ENCODE measurements at regions not wholly inside any gene's neighbourhood (a gene's known extent, or its start where the extent isn't known, plus 50 kb on each side); places are given as distances from the start of the nearest gene placed in this dataset.

GRCh38 chr13:59490651-59491050, 673.1 kb downstream of the DIAPH3 start:
- peaks cover 10% of the 10 kb centered on the region for H3K4me1 Mint-ChIP-seq (ENCODE audit: low read depth, unreplicated experiment)
- Histone ChIP-seq H3K4me2 (ENCODE audit: low read length) (no peak overlapping the region), H3K4me1 (ENCODE audit: insufficient read depth, low read length) (peaks cover 15% of the 10 kb centered on the region), H3K27ac (ENCODE audit: low read depth, low read length) (no peak overlapping the region), H3K9ac (ENCODE audit: low read length) (no peak overlapping the region), H3K36me3 (ENCODE audit: insufficient read depth, low read length) (no peaks in the 10 kb centered on the region), H3K9me3 (ENCODE audit: insufficient read depth, low read depth, low read length) (no peaks in the 10 kb centered on the region), H4K20me1 (ENCODE audit: insufficient read depth, low read length) (no peaks in the 10 kb centered on the region), H3K27me3 (ENCODE audit: insufficient read depth, low read length) (peaks cover 9% of the 10 kb centered on the region), H3K79me2 (ENCODE audit: insufficient read depth, low read length) (no peaks in the 10 kb centered on the region), H3K4me3 (ENCODE audit: insufficient read depth, low read depth, low read length) (no peak overlapping the region), H2AFZ (ENCODE audit: low read depth, low read length) (no peak overlapping the region)
- no peaks in the 10 kb centered on the region for H3K27me3 Mint-ChIP-seq (ENCODE audit: low read depth, unreplicated experiment)
- DNase-seq (ENCODE audit: low read depth) = no peak
- H3K27ac Mint-ChIP-seq (ENCODE audit: unreplicated experiment) = no peak overlapping the region
- FAIRE-seq = no peak
- TF ChIP-seq CTCF (IDR thresholded peaks at IDR 0.05; ENCODE audit: insufficient read depth, low read depth, low read length) (no peak), EZH2 (IDR thresholded peaks at IDR 0.05; ENCODE audit: insufficient read depth, low read length) (no peak)
- no peaks in the 10 kb centered on the region for H3K9me3 Mint-ChIP-seq (ENCODE audit: unreplicated experiment)
- no peak overlapping the region for H3K4me3 Mint-ChIP-seq (ENCODE audit: unreplicated experiment)
- no peaks in the 10 kb centered on the region for H3K36me3 Mint-ChIP-seq (ENCODE audit: low read depth, unreplicated experiment)

GRCh38 chr13:59492030-59492636, 671.6 kb downstream of the DIAPH3 start:
- Histone ChIP-seq H3K4me1 (ENCODE audit: insufficient read depth, low read length) (peaks cover 15% of the 10 kb centered on the region), H3K36me3 (ENCODE audit: insufficient read depth, low read length) (no peaks in the 10 kb centered on the region), H2AFZ (ENCODE audit: low read depth, low read length) (no peak overlapping the region), H3K79me2 (ENCODE audit: insufficient read depth, low read length) (no peaks in the 10 kb centered on the region), H3K27ac (ENCODE audit: low read depth, low read length) (no peak overlapping the region), H3K4me2 (ENCODE audit: low read length) (no peak overlapping the region), H3K9ac (ENCODE audit: low read length) (no peak overlapping the region), H3K4me3 (ENCODE audit: insufficient read depth, low read depth, low read length) (no peak overlapping the region), H3K27me3 (ENCODE audit: insufficient read depth, low read length) (peaks cover 22% of the 10 kb centered on the region), H3K9me3 (ENCODE audit: insufficient read depth, low read depth, low read length) (no peaks in the 10 kb centered on the region), H4K20me1 (ENCODE audit: insufficient read depth, low read length) (no peaks in the 10 kb centered on the region)
- TF ChIP-seq CTCF (IDR thresholded peaks at IDR 0.05; ENCODE audit: insufficient read depth, low read depth, low read length) (no peak), EZH2 (IDR thresholded peaks at IDR 0.05; ENCODE audit: insufficient read depth, low read length) (no peak)
- H3K9me3 Mint-ChIP-seq (ENCODE audit: unreplicated experiment) = no peaks in the 10 kb centered on the region
- no peak overlapping the region for H3K4me3 Mint-ChIP-seq (ENCODE audit: unreplicated experiment)
- DNase-seq (ENCODE audit: low read depth) (no peak), FAIRE-seq (no peak)
- no peaks in the 10 kb centered on the region for H3K27me3 Mint-ChIP-seq (ENCODE audit: low read depth, unreplicated experiment)
- H3K36me3 Mint-ChIP-seq (ENCODE audit: low read depth, unreplicated experiment) = no peaks in the 10 kb centered on the region
- H3K4me1 Mint-ChIP-seq (ENCODE audit: low read depth, unreplicated experiment) = peaks cover 10% of the 10 kb centered on the region
- no peak overlapping the region for H3K27ac Mint-ChIP-seq (ENCODE audit: unreplicated experiment)

DNA sequence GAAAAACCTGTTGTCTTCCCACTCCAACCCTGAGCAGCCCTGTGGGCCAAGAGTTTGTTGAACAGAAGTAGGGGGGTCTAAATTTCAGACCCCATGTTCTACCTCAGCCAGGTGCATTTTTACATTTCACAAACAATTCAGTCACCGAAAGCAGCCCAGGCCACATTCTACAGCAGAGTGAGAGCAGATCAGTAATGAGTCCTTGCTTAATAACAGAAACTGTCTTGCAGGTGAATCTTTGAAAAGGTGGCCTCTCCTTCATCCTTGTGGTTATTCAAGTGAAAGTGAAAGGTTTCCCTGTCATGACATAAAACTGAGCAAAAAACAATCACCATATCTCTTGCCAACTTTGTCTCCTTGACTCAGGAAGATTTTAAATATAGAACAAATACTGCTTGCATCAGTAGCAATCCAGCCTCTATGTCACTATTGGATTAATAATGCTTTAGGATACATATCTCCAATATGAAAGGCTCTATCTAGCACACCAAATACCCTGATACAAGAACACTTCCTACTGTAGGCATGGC, 670.2 kb downstream of the DIAPH3 start:
- H3K9ac ChIP-seq (ENCODE audit: low read length) = no peak overlapping the region
- Mint-ChIP-seq H3K36me3 (ENCODE audit: low read depth, unreplicated experiment) (no peaks in the 10 kb centered on the region), H3K4me1 (ENCODE audit: low read depth, unreplicated experiment) (peaks cover 7% of the 10 kb centered on the region), H3K27ac (ENCODE audit: unreplicated experiment) (no peak overlapping the region), H3K4me3 (ENCODE audit: unreplicated experiment) (no peak overlapping the region), H3K27me3 (ENCODE audit: low read depth, unreplicated experiment) (no peaks in the 10 kb centered on the region), H3K9me3 (ENCODE audit: unreplicated experiment) (no peaks in the 10 kb centered on the region)
- FAIRE-seq = no peak
- no peak overlapping the region for H3K27ac ChIP-seq (ENCODE audit: low read depth, low read length)
- peaks cover 15% of the 10 kb centered on the region for H3K4me1 ChIP-seq (ENCODE audit: insufficient read depth, low read length)
- H3K9me3 ChIP-seq (ENCODE audit: insufficient read depth, low read depth, low read length) = no peaks in the 10 kb centered on the region
- H3K4me3 ChIP-seq (ENCODE audit: insufficient read depth, low read depth, low read length) = no peak overlapping the region
- H3K4me2 ChIP-seq (ENCODE audit: low read length) = no peak overlapping the region
- no peaks in the 10 kb centered on the region for H3K36me3 ChIP-seq (ENCODE audit: insufficient read depth, low read length)
- DNase-seq (ENCODE audit: low read depth) = no peak
- peaks cover 25% of the 10 kb centered on the region for H3K27me3 ChIP-seq (ENCODE audit: insufficient read depth, low read length)
- H4K20me1 ChIP-seq (ENCODE audit: insufficient read depth, low read length) = no peaks in the 10 kb centered on the region
- H2AFZ ChIP-seq (ENCODE audit: low read depth, low read length) = no peak overlapping the region
- TF ChIP-seq CTCF (IDR thresholded peaks at IDR 0.05; ENCODE audit: insufficient read depth, low read depth, low read length) (no peak), EZH2 (IDR thresholded peaks at IDR 0.05; ENCODE audit: insufficient read depth, low read length) (no peak)
- no peaks in the 10 kb centered on the region for H3K79me2 ChIP-seq (ENCODE audit: insufficient read depth, low read length)
